Right lobe of liver (tissue), 6 donors: ENCODE measurements at regions not wholly inside any gene's neighbourhood (a gene's known extent, or its start where the extent isn't known, plus 50 kb on each side); places are given as distances from the start of the nearest gene placed in this dataset.

Experiments used
- ATAC-seq, 4 donors: fragments of 200-7000 bp; cut with Tn5 transposase; one replicate each; pipeline ENCODE4 v1.9.1; 2020; ENCODE audit warnings: mild to moderate bottlenecking in 4 of 4, moderate library complexity in 4 of 4
- DNase-seq, 3 donors: peaks; one replicate each; pipeline ENCODE4 v3.0.0-alpha.2; 2020
- H3K27ac ChIP-seq, 3 donors: fragments of 200-600 bp; one replicate each; pipeline ENCODE4 v1.8.0; 2022
- H3K27me3 ChIP-seq, 2 donors: fragments of 200-600 bp; one replicate each; pipeline ENCODE4 v1.8.0; 2022
- H3K36me3 ChIP-seq, 4 donors: fragments of 200-600 bp; sonication (generic) in 1 of 4; one replicate each; pipeline versions ENCODE4 v1.5.1 to v1.8.0; 2017 to 2022; ENCODE audit warnings: control low read depth in 1 of 4
- H3K4me1 ChIP-seq, 4 donors: fragments of 200-600 bp; sonication (generic) in 1 of 4; one replicate each; pipeline versions ENCODE4 v1.5.1 to v1.8.0; 2017 to 2022; ENCODE audit warnings: control low read depth in 1 of 4
- H3K4me3 ChIP-seq, 3 donors: fragments of 200-600 bp; one replicate each; pipeline ENCODE4 v1.8.0; 2022
- H3K9me3 ChIP-seq, 4 donors: fragments of 200-600 bp; sonication (generic) in 1 of 4; one replicate each; pipeline versions ENCODE4 v1.5.1 to v1.8.0; 2017 to 2022; ENCODE audit warnings: control low read depth in 1 of 4
- POLR2A ChIP-seq: fragments of 450-650 bp; IDR thresholded peaks from one replicate; pipeline ENCODE4 v1.6.1; 2017; ENCODE audit warnings: antibody characterized with exemption, mild to moderate bottlenecking
- WGBS: methylation state at CpG from one replicate; pipeline ENCODE4 v1.1.6; 2018; ENCODE audit warnings: low coverage, low lambda C conversion rate; ENCODE audit not compliant: insufficient coverage; ENCODE audit errors: missing lambda C conversion rate; 5-methylcytosine and 5-hydroxymethylcytosine counted together
- intact Hi-C, 2 donors: fragments of 100-400 bp; cut with DNase I; formaldehyde crosslinking; loops; one replicate each; pipeline versions ENCODE4 v1.11.2 to v1.14.1; 2022
- TF ChIP-seq, protein P1 (sequence below), 4 donors: fragments of 200-600 bp in 3 of 4; fragments of 450-650 bp in 1 of 4; IDR thresholded peaks; one replicate each; pipeline versions ENCODE4 v1.5.1 to v1.8.0; 2016 to 2022; ENCODE audit warnings: antibody characterized with exemption in 4 of 4, mild to moderate bottlenecking in 2 of 4
- donor health status: DM: no; HTN: yes; CAD: no.
- donor health status: DM: no; HTN: no; CAD: no.
- donor health status: DM: no; HTN: no; CAD: no.
- donor health status: DM: no; HTN: yes; CAD: no.
- donor health status: DM: no; HTN: yes; CAD: no.

- DNase-seq (no peak), ATAC-seq (no peak)
- Histone ChIP-seq H3K27ac (no peak overlapping the region), H3K27me3 (no peaks in the 10 kb centered on the region), H3K4me1 (no peaks in the 10 kb centered on the region), H3K36me3 (no peaks in the 10 kb centered on the region), H3K4me3 (no peak overlapping the region), H3K9me3 (no peaks in the 10 kb centered on the region)
- intact Hi-C loops = no loop called here
- TF ChIP-seq, protein P1, sequence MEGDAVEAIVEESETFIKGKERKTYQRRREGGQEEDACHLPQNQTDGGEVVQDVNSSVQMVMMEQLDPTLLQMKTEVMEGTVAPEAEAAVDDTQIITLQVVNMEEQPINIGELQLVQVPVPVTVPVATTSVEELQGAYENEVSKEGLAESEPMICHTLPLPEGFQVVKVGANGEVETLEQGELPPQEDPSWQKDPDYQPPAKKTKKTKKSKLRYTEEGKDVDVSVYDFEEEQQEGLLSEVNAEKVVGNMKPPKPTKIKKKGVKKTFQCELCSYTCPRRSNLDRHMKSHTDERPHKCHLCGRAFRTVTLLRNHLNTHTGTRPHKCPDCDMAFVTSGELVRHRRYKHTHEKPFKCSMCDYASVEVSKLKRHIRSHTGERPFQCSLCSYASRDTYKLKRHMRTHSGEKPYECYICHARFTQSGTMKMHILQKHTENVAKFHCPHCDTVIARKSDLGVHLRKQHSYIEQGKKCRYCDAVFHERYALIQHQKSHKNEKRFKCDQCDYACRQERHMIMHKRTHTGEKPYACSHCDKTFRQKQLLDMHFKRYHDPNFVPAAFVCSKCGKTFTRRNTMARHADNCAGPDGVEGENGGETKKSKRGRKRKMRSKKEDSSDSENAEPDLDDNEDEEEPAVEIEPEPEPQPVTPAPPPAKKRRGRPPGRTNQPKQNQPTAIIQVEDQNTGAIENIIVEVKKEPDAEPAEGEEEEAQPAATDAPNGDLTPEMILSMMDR (IDR thresholded peaks at IDR 0.05) = no peak
- no peak for TF ChIP-seq POLR2A
- WGBS = 29% methylated on average over 1 of the region's 1 CpG
Measured at GRCh38 chr13:56338421-56338820, 802.3 kb upstream of the PRR20A start.

- DNase-seq = no peak
- no peak overlapping the region for H3K27ac ChIP-seq
- no peaks in the 10 kb centered on the region for H3K36me3 ChIP-seq
- WGBS = 16% methylated on average over 1 of the region's 1 CpG
- H3K4me1 ChIP-seq = no peaks in the 10 kb centered on the region
- intact Hi-C loops = no loop called here
- ATAC-seq = no peak
- H3K4me3 ChIP-seq = no peak overlapping the region
- no peak for TF ChIP-seq POLR2A
- TF ChIP-seq, protein P1 (IDR thresholded peaks at IDR 0.05) = no peak
- no peaks in the 10 kb centered on the region for H3K27me3 ChIP-seq
- no peaks in the 10 kb centered on the region for H3K9me3 ChIP-seq
Measured at GRCh38 chr13:56347014-56347413, 793.7 kb upstream of the PRR20A start.

- TF ChIP-seq, protein P1 (IDR thresholded peaks at IDR 0.05) = no peak
- TF ChIP-seq POLR2A = no peak
- Histone ChIP-seq H3K36me3 (no peaks in the 10 kb centered on the region), H3K27me3 (no peaks in the 10 kb centered on the region), H3K4me1 (no peaks in the 10 kb centered on the region), H3K27ac (no peak overlapping the region), H3K9me3 (no peaks in the 10 kb centered on the region), H3K4me3 (no peak overlapping the region)
- ATAC-seq (no peak), DNase-seq (no peak)
- intact Hi-C loops = no loop called here
- WGBS = 61% methylated on average over 2 of the region's 2 CpGs
Measured at GRCh38 chr13:56349866-56350265, 790.9 kb upstream of the PRR20A start.

DNA sequence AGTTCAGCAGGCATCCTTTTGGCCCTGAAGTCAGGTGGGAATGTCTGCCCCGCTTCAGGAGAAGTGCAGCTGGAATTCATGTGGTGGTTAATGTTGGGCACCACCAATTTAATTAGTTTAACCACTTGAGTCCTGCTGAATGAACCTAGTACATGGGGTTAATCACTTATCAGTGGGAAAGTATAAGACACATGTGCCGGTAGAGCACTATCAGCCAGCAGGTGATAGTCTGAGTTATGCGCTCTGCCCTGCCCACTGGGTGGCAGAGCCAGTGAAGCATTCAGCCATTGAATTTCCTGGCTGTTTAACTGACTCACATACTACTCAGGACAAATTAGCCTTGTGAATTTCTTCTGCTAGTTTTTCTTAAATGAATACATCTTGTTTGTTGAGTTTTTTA is 789.7 kb upstream of the PRR20A start:
- intact Hi-C loops = no loop called here
- H3K4me1 ChIP-seq = no peaks in the 10 kb centered on the region
- no peaks in the 10 kb centered on the region for H3K9me3 ChIP-seq
- ATAC-seq (no peak), DNase-seq (no peak)
- H3K4me3 ChIP-seq = no peak overlapping the region
- no peaks in the 10 kb centered on the region for H3K36me3 ChIP-seq
- no peaks in the 10 kb centered on the region for H3K27me3 ChIP-seq
- TF ChIP-seq, protein P1 (IDR thresholded peaks at IDR 0.05) = no peak
- no peak for TF ChIP-seq POLR2A
- WGBS = 13% methylated on average over 1 of the region's 3 CpGs
- no peak overlapping the region for H3K27ac ChIP-seq

DNA sequence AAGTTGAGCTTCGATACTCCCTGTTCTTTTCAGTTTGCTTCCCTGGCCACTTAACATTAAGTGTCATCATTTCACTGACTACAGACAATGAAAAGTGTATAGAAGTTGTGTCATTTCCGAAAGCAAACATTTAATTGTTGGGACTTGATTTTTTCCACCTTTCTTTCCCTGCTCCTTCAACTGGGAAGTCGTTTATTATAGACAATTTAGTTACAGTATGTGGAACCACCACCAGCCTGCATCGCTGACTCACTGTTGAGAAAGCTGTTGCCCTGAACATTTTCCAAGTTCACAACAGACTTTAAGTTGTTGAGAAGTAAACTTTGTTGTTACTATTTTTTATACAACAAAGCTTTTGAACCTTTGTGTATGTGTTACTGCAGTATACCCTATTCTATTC is 788.4 kb upstream of the PRR20A start:
- no peaks in the 10 kb centered on the region for H3K4me1 ChIP-seq
- H3K9me3 ChIP-seq = no peaks in the 10 kb centered on the region
- H3K4me3 ChIP-seq = no peak overlapping the region
- no peaks in the 10 kb centered on the region for H3K36me3 ChIP-seq
- 55% methylated on average over 4 of the region's 4 CpGs for WGBS
- intact Hi-C loops = no loop called here
- TF ChIP-seq, protein P1 (IDR thresholded peaks at IDR 0.05) = no peak
- no peak for TF ChIP-seq POLR2A
- DNase-seq (no peak), ATAC-seq (no peak)
- no peak overlapping the region for H3K27ac ChIP-seq
- no peaks in the 10 kb centered on the region for H3K27me3 ChIP-seq
